OCI-LY1 (cell line): ENCODE measurements at regions not wholly inside any gene's neighbourhood (a gene's known extent, or its start where the extent isn't known, plus 50 kb on each side); places are given as distances from the start of the nearest gene placed in this dataset.

Experiments used
- H2AFZ ChIP-seq: fragments of 200-600 bp; sonication (generic), shearing (Covaris generic); 2 replicates; pipeline ENCODE4 v1.6.0; 2014; ENCODE audit warnings: antibody characterized with exemption, mild to moderate bottlenecking, low read length
- H3F3A ChIP-seq: fragments of 200-600 bp; sonication (generic), shearing (Covaris generic); 2 replicates; pipeline ENCODE4 v1.6.0; 2014; ENCODE audit warnings: mild to moderate bottlenecking, antibody characterized with exemption, low read length, moderate library complexity; ENCODE audit not compliant: insufficient read depth
- H3K27ac ChIP-seq: fragments of 200-600 bp; sonication (generic); 2 replicates; pipeline ENCODE4 v1.5.1; 2014; ENCODE audit warnings: low read length, mixed run types, mild to moderate bottlenecking, low read depth; ENCODE audit not compliant: poor library complexity, severe bottlenecking
- H3K27me3 ChIP-seq: fragments of 200-600 bp; sonication (generic); 2 replicates; pipeline ENCODE4 v1.6.0; 2014; ENCODE audit warnings: antibody characterized with exemption, mild to moderate bottlenecking, low read length, moderate library complexity; ENCODE audit not compliant: insufficient read depth
- H3K36me3 ChIP-seq: fragments of 200-600 bp; sonication (generic); 2 replicates; pipeline ENCODE4 v1.6.1; 2014; ENCODE audit warnings: mild to moderate bottlenecking, antibody characterized with exemption, low read length, moderate library complexity, mixed read lengths; ENCODE audit not compliant: insufficient read depth
- H3K4me1 ChIP-seq: fragments of 200-600 bp; sonication (generic); 2 replicates; pipeline ENCODE4 v1.5.1; 2014; ENCODE audit warnings: mild to moderate bottlenecking, low read length, moderate library complexity; ENCODE audit not compliant: insufficient read depth, severe bottlenecking
- H3K4me2 ChIP-seq: fragments of 200-600 bp; sonication (generic), shearing (Covaris generic); 2 replicates; pipeline ENCODE4 v1.6.1; 2014; ENCODE audit warnings: low read length
- H3K4me3 ChIP-seq: fragments of 200-600 bp; sonication (generic); 2 replicates; pipeline ENCODE4 v1.5.1; 2014; ENCODE audit warnings: low read length, low read depth, mild to moderate bottlenecking, mixed read lengths; ENCODE audit not compliant: poor library complexity, severe bottlenecking
- H3K79me2 ChIP-seq: fragments of 200-600 bp; shearing (Covaris generic); 2 replicates; pipeline ENCODE4 v1.6.1; 2016; ENCODE audit warnings: mixed run types, low read length, mixed read lengths; ENCODE audit not compliant: insufficient read depth
- H3K9ac ChIP-seq: fragments of 200-600 bp; sonication (generic), shearing (Covaris generic); 2 replicates; pipeline ENCODE4 v1.6.1; 2014; ENCODE audit warnings: mild to moderate bottlenecking, low read length, mixed read lengths
- H3K9me2 ChIP-seq: fragments of 200-600 bp; sonication (generic), shearing (Covaris generic); 2 replicates; pipeline ENCODE4 v1.6.1; 2014; ENCODE audit warnings: low read depth, mild to moderate bottlenecking, low read length, mixed read lengths
- H3K9me3 ChIP-seq: fragments of 200-600 bp; shearing (Covaris generic); 2 replicates; pipeline ENCODE4 v1.6.1; 2014; ENCODE audit warnings: low read length, mixed read lengths
- H4K20me1 ChIP-seq: fragments of 200-600 bp; sonication (generic), shearing (Covaris generic); 2 replicates; pipeline ENCODE4 v1.6.0; 2016; ENCODE audit warnings: mild to moderate bottlenecking, low read length; ENCODE audit not compliant: insufficient read depth
- EZH2 ChIP-seq: fragments of 200-600 bp; sonication (generic), shearing (Covaris generic); IDR thresholded peaks from 2 replicates; pipeline ENCODE4 v1.8.0; 2017; ENCODE audit warnings: borderline replicate concordance, mixed run types, mild to moderate bottlenecking, antibody characterized with exemption, low read length, moderate library complexity, mixed read lengths
- TF ChIP-seq, protein P1 (sequence below): fragments of 200-600 bp; sonication (generic), shearing (Covaris generic); IDR thresholded peaks from 2 replicates; pipeline ENCODE4 v1.5.1; 2017; ENCODE audit warnings: mild to moderate bottlenecking, antibody characterized with exemption, low read length, moderate library complexity, mixed read lengths

DNA sequence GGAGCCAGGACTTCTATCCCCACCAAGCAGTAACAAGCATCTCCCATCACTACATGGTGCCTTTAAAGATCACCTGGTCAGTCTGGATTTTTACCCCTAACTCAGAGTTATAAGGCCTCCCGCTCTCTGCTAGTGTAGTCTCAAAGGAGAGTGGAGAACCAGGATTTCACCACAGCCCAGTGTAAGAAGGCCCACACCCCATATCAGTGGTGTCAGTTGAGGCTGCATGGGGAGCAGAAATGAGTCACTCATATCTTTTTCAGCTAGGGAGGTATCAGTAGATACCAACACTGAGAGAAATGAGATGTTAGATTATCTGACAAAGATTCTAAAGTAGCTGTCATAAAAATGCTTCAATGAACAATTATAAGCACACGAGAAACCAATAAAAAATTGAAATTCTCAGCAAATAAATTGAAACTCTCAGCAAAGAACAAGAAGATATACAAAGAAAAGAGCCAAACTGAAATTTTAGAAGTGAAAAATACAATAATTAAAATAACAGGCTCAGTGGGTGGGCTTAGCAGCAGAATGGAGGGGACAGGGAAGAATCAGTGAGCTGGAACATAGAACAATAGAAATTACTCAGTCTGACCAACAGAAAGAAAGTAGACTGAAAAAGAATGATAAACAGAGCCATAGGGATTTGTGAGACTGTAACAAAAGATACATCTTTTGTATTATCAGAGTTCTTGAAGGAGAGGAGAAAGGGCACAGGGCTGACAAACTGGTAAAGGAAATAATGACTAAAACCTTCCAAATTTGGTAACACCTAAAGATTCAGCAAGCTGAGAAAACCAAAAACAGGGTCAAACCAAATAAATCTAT, 257.7 kb downstream of the ANAPC1 start:
- TF ChIP-seq, protein P1, sequence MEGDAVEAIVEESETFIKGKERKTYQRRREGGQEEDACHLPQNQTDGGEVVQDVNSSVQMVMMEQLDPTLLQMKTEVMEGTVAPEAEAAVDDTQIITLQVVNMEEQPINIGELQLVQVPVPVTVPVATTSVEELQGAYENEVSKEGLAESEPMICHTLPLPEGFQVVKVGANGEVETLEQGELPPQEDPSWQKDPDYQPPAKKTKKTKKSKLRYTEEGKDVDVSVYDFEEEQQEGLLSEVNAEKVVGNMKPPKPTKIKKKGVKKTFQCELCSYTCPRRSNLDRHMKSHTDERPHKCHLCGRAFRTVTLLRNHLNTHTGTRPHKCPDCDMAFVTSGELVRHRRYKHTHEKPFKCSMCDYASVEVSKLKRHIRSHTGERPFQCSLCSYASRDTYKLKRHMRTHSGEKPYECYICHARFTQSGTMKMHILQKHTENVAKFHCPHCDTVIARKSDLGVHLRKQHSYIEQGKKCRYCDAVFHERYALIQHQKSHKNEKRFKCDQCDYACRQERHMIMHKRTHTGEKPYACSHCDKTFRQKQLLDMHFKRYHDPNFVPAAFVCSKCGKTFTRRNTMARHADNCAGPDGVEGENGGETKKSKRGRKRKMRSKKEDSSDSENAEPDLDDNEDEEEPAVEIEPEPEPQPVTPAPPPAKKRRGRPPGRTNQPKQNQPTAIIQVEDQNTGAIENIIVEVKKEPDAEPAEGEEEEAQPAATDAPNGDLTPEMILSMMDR, result no peak
- no peak for TF ChIP-seq EZH2
- Histone ChIP-seq H3K4me2 (no peak overlapping the region), H3K27me3 (no peaks in the 10 kb centered on the region), H3K27ac (no peak overlapping the region), H3K4me3 (no peak overlapping the region), H3K9ac (no peak overlapping the region), H3K79me2 (no peaks in the 10 kb centered on the region), H3K9me3 (peaks cover 29% of the 10 kb centered on the region; the same call in 1 of the 2 replicates), H4K20me1 (no peaks in the 10 kb centered on the region), H3K4me1 (peaks cover 9% of the 10 kb centered on the region), H3F3A (no peaks in the 10 kb centered on the region), H3K9me2 (no peaks in the 10 kb centered on the region), H2AFZ (no peak overlapping the region), H3K36me3 (no peaks in the 10 kb centered on the region)

DNA sequence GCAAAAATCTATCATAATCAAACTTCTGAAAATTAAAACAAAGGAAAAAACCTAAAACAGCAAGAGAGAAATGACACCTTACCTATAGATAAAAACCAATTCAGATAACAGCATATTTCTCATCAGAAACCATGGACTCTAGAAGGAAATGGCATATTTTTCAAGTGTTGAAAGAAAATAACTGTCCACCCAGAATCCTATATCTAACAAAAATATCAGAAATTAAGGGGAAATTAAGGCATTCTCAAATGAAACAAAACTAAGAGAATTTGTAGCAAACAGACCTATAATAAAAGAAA, 257.2 kb downstream of the ANAPC1 start:
- TF ChIP-seq EZH2, result no peak
- TF ChIP-seq, protein P1, result no peak
- Histone ChIP-seq H3K79me2 (no peaks in the 10 kb centered on the region), H3K27ac (no peak overlapping the region)

DNA sequence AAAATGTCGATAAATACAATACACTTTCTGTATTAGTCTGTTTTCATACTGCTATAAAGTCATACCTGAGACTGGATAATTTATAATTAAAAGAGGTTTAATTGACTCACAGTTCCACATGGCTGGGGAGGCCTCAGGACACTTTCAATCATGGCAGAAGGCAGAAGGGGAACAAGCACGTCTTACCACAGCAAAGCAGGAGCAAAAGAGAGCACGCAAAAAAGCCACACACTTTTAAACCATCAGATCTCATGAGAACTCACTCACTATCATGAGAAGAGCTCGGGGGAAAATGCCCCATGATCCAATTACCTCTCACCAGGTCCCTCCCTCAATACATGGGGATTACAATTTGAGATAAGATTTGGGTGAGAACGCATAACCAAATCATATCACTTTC, 256.7 kb downstream of the ANAPC1 start:
- H3K4me3 ChIP-seq, result no peak overlapping the region
- peaks cover 11% of the 10 kb centered on the region for H3K4me1 ChIP-seq
- H3K4me2 ChIP-seq, result no peak overlapping the region
- TF ChIP-seq EZH2, result no peak
- TF ChIP-seq, protein P1, result no peak
- H3K36me3 ChIP-seq, result no peaks in the 10 kb centered on the region
- H3K27me3 ChIP-seq, result no peaks in the 10 kb centered on the region
- no peaks in the 10 kb centered on the region for H4K20me1 ChIP-seq
- no peaks in the 10 kb centered on the region for H3K9me2 ChIP-seq
- no peaks in the 10 kb centered on the region for H3K79me2 ChIP-seq
- no peak overlapping the region for H3K27ac ChIP-seq
- H3K9ac ChIP-seq, result no peak overlapping the region
- no peak overlapping the region for H2AFZ ChIP-seq
- H3F3A ChIP-seq, result no peaks in the 10 kb centered on the region
- peaks cover 29% of the 10 kb centered on the region; the same call in 1 of the 2 replicates for H3K9me3 ChIP-seq

More for the DNA sequence above, 257.2 kb downstream of the ANAPC1 start:
- Histone ChIP-seq H3F3A (no peaks in the 10 kb centered on the region), H3K4me3 (no peak overlapping the region), H3K9me2 (no peaks in the 10 kb centered on the region), H4K20me1 (no peaks in the 10 kb centered on the region), H3K27me3 (no peaks in the 10 kb centered on the region), H3K4me2 (no peak overlapping the region), H3K9ac (no peak overlapping the region), H3K9me3 (peaks cover 29% of the 10 kb centered on the region; the same call in 1 of the 2 replicates), H3K36me3 (no peaks in the 10 kb centered on the region), H2AFZ (no peak overlapping the region), H3K4me1 (peaks cover 9% of the 10 kb centered on the region)
